Right cardiac atrium (tissue), 5 donors: ENCODE measurements at regions not wholly inside any gene's neighbourhood (a gene's known extent, or its start where the extent isn't known, plus 50 kb on each side); places are given as distances from the start of the nearest gene placed in this dataset.

Experiments
- ATAC-seq, 2 donors: fragments of 200-7000 bp; cut with Tn5 transposase; one replicate each; pipeline versions ENCODE4 v1.8.0 to v1.9.1; 2020; ENCODE audit warnings: moderate library complexity in 2 of 2, mild to moderate bottlenecking in 1 of 2
- DNase-seq, 3 donors: peaks; one replicate each; pipeline ENCODE4 v3.0.0-alpha.2; 2020
- H3K27ac ChIP-seq: one replicate; pipeline ENCODE4 v1.5.1; 2013; ENCODE audit warnings: mild to moderate bottlenecking, low read length, control low read depth, moderate library complexity
- H3K27me3 ChIP-seq: one replicate; pipeline ENCODE4 v1.6.1; 2013; ENCODE audit not compliant: control insufficient read depth, insufficient read depth
- H3K4me1 ChIP-seq: one replicate; pipeline ENCODE4 v1.6.1; 2013; ENCODE audit warnings: low read length; ENCODE audit not compliant: control insufficient read depth, insufficient read depth
- H3K4me3 ChIP-seq: one replicate; pipeline ENCODE4 v1.5.1; 2013; ENCODE audit warnings: low read length, control low read depth
- H3K9me3 ChIP-seq: one replicate; pipeline ENCODE4 v1.6.1; 2013; ENCODE audit warnings: low read length; ENCODE audit not compliant: control insufficient read depth
- WGBS: extraction: QIAGEN DNeasy Blood & Tissue Kit; methylation state at CpG from one replicate; pipeline ENCODE4 v1.1.7; 2013; 5-methylcytosine and 5-hydroxymethylcytosine counted together
- intact Hi-C, 4 donors: fragments of 100-400 bp; cut with DNase I; formaldehyde crosslinking; loops; one replicate each; pipeline versions ENCODE4 v1.11.0 to v1.14.0; 2022 to 2023
- donor health status: healthy with polysubstance abuse.
- donor health status: DM: no; HTN: yes; CAD: no.
- donor health status: DM: no; HTN: no; CAD: no.
- donor health status: DM: no; HTN: yes; CAD: no; lungs with severe emphysema.
- donor health status: DM: yes; HTN: yes; CAD: no.

DNA sequence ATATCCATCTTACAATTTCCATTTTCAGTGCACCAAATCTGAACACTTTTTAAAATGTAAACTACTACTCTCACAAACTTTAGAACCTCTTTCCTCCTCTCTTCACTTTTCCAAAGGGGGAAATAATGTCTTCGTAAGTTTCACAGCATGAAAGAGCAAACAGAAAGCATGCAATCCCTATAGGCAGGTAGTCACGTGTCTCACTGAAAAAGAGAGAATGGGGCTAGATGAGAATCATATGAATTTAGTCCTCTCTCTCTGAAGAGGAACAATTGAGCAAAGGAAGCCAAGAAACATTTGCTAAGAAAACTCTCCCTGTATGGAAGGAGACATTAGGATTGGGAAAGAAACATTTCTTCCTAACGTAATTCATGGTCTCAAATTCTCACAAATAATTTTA, 613.9 kb downstream of the PLA2G4A start:
- WGBS: 66% methylated on average over 3 of the region's 3 CpGs
- Histone ChIP-seq H3K27ac (no peak overlapping the region), H3K4me1 (no peaks in the 10 kb centered on the region), H3K27me3 (no peaks in the 10 kb centered on the region), H3K9me3 (no peaks in the 10 kb centered on the region), H3K4me3 (no peak overlapping the region)
- no peak for ATAC-seq
- intact Hi-C loops: no loop called here
- DNase-seq: no peak

DNA sequence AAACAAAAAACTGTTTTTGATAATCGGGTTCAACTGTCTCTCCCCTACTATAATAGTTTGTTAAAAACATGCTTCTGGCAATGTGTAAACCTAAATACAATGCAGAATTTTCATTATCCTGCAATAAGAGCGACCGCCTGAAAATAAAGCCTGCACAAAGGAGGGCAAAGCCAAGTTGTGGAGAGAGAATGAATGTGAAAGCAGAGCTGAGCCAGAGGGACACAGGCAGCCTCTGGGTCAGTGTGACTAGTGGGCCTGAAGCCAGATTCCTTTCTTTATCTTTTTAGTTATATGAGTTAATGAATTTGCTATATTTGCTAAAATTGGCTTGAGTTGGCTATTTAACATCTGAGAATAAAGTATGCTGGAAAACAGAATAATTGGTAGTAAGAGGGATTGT, 615.2 kb downstream of the PLA2G4A start:
- Histone ChIP-seq H3K27ac (no peak overlapping the region), H3K27me3 (no peaks in the 10 kb centered on the region), H3K4me3 (no peak overlapping the region), H3K4me1 (no peaks in the 10 kb centered on the region), H3K9me3 (no peaks in the 10 kb centered on the region)
- intact Hi-C loops: no loop called here
- 55% methylated on average over 3 of the region's 3 CpGs for WGBS
- DNase-seq (no peak), ATAC-seq (no peak)

DNA sequence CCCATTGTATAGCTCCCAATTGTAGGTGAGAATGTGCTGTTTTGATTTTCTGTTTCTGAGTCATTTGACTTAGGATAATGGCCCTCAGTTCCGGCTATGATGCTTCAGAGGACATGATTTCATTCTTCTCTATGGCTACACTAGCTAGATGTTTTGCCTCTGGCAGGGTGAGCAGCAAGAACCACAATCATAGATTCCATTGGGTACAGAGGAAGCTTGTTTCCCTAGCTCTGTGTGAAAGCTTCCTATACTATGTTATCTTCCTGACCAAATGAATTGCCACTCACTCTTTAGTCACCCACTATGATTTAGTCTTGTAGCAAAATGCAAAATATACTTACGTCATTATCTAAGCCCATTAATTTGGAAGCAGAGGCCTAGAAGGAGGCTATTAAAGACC, 616.3 kb downstream of the PLA2G4A start:
- H3K4me1 ChIP-seq: no peaks in the 10 kb centered on the region
- no peak for ATAC-seq
- no peaks in the 10 kb centered on the region for H3K9me3 ChIP-seq
- no peak for DNase-seq
- WGBS: 82% methylated on average over 2 of the region's 2 CpGs
- H3K27me3 ChIP-seq: no peaks in the 10 kb centered on the region
- H3K4me3 ChIP-seq: no peak overlapping the region
- intact Hi-C loops: no loop called here
- H3K27ac ChIP-seq: no peak overlapping the region

DNA sequence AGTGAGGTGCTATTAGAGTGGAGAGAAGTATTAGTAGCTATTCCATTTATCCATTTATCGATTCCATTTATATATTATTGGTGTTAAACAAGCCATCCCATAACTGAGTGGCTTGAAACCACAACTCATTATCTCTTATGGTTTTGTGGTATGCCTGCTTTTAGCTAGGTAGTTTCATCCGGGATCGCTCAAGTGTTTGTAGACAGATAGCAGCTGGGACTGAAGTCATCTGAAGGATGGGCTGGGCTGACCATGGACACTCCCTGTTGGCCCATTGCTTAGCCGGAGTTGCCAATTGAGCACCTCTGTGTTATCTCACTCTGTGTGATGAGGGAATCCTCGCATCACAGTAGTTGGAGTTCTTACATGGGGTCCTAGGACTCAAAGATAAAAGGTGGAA, 622.5 kb downstream of the PLA2G4A start:
- 83% methylated on average over 5 of the region's 5 CpGs for WGBS
- intact Hi-C loops: no loop called here
- Histone ChIP-seq H3K4me3 (no peak overlapping the region), H3K27ac (no peak overlapping the region), H3K4me1 (no peaks in the 10 kb centered on the region), H3K27me3 (no peaks in the 10 kb centered on the region), H3K9me3 (no peaks in the 10 kb centered on the region)
- ATAC-seq (no peak), DNase-seq (no peak)

DNA sequence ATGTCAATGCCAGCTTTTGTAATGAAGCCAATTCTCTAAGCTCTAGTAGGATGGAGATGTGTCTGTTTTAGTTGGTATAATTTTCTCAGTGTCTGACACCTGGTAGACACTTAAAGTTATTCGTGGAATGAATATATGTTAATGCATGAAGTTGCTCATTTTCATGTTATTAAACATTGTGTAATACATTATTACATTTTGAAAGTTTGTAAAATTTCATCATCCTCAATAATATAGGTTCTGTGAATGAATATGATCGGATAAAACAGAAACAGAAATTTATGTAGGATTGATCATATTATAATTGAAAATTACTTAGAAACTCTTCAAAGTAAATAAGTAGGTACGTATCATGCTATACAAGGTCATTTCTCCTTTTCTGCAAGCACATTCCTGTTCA, 625.3 kb downstream of the PLA2G4A start:
- intact Hi-C loops: no loop called here
- no peaks in the 10 kb centered on the region for H3K27me3 ChIP-seq
- no peaks in the 10 kb centered on the region for H3K9me3 ChIP-seq
- H3K4me1 ChIP-seq: no peaks in the 10 kb centered on the region
- ATAC-seq (no peak), DNase-seq (no peak)
- 84% methylated on average over 3 of the region's 3 CpGs for WGBS
- no peak overlapping the region for H3K4me3 ChIP-seq
- H3K27ac ChIP-seq: no peak overlapping the region

DNA sequence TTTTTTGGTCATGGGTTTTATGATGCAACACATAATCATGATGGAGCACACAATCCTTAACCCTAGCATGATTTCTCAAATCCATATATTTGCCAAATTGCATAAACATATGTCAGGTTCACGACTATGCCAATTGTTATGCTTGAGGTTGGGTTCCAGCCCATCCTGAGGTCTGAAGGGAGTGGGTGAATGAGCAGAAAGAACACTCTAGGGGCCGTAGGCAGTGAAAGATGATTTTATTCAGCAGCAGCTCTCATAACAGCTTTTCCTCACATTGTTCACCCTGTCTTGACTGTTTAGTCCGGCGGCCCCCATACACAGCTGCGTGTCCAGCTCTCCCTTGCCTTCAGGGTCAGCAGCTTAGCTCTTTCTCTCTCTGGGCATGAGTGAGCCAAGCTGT, 627.7 kb downstream of the PLA2G4A start:
- WGBS: 79% methylated on average over 5 of the region's 5 CpGs
- no peaks in the 10 kb centered on the region for H3K4me1 ChIP-seq
- H3K4me3 ChIP-seq: no peak overlapping the region
- ATAC-seq (no peak), DNase-seq (no peak)
- peaks cover 1% of the 10 kb centered on the region for H3K9me3 ChIP-seq
- intact Hi-C loops: no loop called here
- no peaks in the 10 kb centered on the region for H3K27me3 ChIP-seq
- no peak overlapping the region for H3K27ac ChIP-seq

DNA sequence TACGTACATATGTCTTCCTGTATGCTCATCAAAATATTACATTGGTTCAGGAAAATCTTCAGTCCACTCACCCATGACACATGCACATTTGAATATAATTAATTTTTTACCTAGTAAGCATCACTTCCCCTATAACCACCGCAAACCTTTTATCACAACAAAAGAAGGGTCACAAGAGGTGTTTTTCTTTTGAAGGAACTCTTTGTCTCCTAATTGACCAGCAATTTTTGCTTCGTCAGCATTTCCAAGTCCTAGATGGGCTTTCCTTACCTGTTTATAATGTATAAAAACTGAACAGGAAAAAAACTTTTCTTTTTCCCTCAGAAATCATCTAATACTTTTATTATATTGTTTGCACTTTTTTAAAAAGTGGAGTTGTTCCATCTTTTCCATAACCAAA, 631.3 kb downstream of the PLA2G4A start:
- Histone ChIP-seq H3K4me3 (no peak overlapping the region), H3K4me1 (no peaks in the 10 kb centered on the region), H3K9me3 (peaks cover 4% of the 10 kb centered on the region), H3K27me3 (no peaks in the 10 kb centered on the region), H3K27ac (no peak overlapping the region)
- DNase-seq (no peak), ATAC-seq (no peak)
- 81% methylated on average over 3 of the region's 3 CpGs for WGBS
- intact Hi-C loops: no loop called here

DNA sequence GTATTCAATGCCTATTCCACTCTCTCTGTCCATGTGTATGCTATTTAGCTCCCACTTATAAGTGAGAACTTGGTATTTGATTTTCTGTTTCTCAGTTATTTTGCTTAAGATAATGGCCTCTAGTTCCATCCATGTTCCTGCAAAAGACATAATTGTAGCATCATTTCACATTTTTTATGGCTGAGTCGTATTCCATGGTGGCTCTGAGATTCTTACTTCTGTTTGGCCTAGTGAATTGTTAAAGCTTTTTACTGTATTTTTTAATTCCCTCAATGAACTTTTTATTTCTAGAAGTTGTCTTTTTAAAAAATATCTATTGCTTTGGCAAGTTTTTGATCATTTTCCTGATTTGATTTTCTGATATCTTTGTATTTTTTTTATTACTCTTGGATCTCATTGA, 635.6 kb downstream of the PLA2G4A start:
- ATAC-seq (no peak), DNase-seq (no peak)
- no peaks in the 10 kb centered on the region for H3K4me1 ChIP-seq
- H3K27me3 ChIP-seq: no peaks in the 10 kb centered on the region
- 78% methylated on average over 1 of the region's 1 CpG for WGBS
- peaks cover 4% of the 10 kb centered on the region for H3K9me3 ChIP-seq
- no peak overlapping the region for H3K4me3 ChIP-seq
- no peak overlapping the region for H3K27ac ChIP-seq
- intact Hi-C loops: no loop called here

DNA sequence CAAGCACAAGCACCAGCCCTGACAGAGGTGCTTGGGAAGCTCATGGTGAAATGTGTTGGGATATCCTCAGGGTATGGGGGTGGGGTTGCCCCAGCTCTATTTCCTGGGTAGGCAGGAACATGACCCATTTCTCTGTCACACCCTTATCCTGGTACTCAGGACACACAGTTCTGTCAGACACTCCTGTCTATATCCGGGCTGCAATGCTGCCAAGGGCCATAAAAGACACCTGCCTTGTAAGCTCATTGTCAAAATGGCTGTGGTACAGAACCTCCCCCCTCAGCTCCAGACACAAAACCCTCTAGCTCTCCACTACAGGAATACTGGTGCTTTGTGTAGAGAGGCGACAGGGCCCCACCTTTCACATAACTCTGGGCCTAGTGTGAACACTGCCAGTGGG, 636.7 kb downstream of the PLA2G4A start:
- 65% methylated on average over 2 of the region's 2 CpGs for WGBS
- intact Hi-C loops: no loop called here
- Histone ChIP-seq H3K4me3 (no peak overlapping the region), H3K27me3 (no peaks in the 10 kb centered on the region), H3K27ac (no peak overlapping the region), H3K9me3 (peaks cover 4% of the 10 kb centered on the region), H3K4me1 (no peaks in the 10 kb centered on the region)
- DNase-seq (no peak), ATAC-seq (no peak)

DNA sequence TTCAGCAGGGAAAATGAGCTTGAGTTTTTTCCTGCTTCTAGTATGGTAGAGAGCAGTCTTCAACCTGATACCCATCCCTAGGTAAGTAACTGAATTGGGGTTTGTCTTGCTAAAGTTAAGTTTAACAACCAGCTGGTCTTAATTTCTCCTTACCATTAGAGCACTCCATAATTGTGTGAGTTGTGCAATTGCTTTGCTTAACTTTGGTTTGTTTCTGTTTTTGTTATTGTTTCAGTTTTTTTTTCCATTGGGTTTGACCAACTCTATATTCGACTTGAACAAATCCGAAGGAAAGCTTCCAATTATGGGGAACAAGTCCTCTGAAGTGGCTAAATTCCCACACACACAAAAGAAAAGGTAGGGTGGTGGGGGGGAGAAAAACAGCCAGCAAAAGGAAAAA, 641.1 kb downstream of the PLA2G4A start:
- DNase-seq: no peak
- intact Hi-C loops: no loop called here
- WGBS: 80% methylated on average over 2 of the region's 2 CpGs

DNA sequence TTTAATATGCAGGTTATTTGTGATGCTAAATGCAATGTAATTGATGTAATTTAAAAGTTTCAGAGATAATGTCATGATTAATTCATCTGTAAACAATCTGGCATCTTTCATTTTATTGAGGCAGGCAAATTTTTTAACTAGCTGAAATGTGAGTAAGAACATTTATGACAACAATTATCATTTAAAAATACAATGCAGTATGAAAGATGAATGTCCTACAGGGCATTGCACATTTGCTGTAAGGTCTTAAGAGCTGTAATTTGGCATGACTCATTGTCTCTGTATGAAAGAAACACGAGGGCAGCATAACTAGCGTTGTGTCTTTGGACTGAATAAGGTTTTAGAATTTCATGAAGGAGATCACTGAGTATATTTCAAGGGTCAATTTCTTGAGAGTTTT, 642.8 kb downstream of the PLA2G4A start:
- no peak overlapping the region for H3K4me3 ChIP-seq
- DNase-seq (no peak), ATAC-seq (no peak)
- WGBS: 90% methylated on average over 2 of the region's 2 CpGs
- no peaks in the 10 kb centered on the region for H3K9me3 ChIP-seq
- H3K27ac ChIP-seq: no peak overlapping the region
- H3K4me1 ChIP-seq: no peaks in the 10 kb centered on the region
- intact Hi-C loops: no loop called here
- no peaks in the 10 kb centered on the region for H3K27me3 ChIP-seq

More for the DNA sequence above, 641.1 kb downstream of the PLA2G4A start:
- ATAC-seq: no peak
- H3K27ac ChIP-seq: no peak overlapping the region
- H3K9me3 ChIP-seq: peaks cover 2% of the 10 kb centered on the region
- H3K4me1 ChIP-seq: no peaks in the 10 kb centered on the region
- H3K27me3 ChIP-seq: no peaks in the 10 kb centered on the region
- H3K4me3 ChIP-seq: no peak overlapping the region

DNA sequence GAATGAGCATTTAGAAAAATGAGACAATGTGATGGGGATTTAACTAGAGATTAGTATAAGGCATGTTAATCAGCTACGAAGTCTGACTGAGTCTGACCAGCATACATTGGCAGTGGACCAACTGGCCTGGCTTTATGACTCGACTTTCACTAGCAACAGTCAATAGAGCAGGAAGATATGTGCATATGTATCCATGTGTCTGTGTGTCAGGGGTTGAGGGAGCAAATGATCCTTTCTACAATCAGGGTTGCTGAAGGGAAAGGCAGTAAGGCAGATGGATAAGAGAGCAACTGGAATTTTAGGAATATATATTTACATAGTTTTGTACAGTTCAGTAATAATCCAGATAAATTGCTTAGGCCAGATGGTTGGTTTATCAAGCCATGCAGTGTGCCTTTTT, 645.6 kb downstream of the PLA2G4A start:
- Histone ChIP-seq H3K27ac (no peak overlapping the region), H3K9me3 (no peaks in the 10 kb centered on the region), H3K4me1 (no peaks in the 10 kb centered on the region), H3K4me3 (no peak overlapping the region), H3K27me3 (no peaks in the 10 kb centered on the region)
- DNase-seq (peak in 1 of 3 donors; percentile 47), ATAC-seq (no peak)
- WGBS: 26% methylated on average over 2 of the region's 2 CpGs
- intact Hi-C loops: no loop called here
